GM12878 (cell line): ENCODE measurements at regions not wholly inside any gene's neighbourhood (a gene's known extent, or its start where the extent isn't known, plus 50 kb on each side); places are given as distances from the start of the nearest gene placed in this dataset.

Experiments
- ATAC-seq: fragments of 200-7000 bp; cut with Tn5 transposase; 3 replicates; pipeline ENCODE4 v1.9.1; 2020; ENCODE audit warnings: mild to moderate bottlenecking, moderate library complexity
- BruUV-seq: library from RNA; stranded (reverse); fragments of 400-500 nt; replicated peaks from 2 replicates; lab custom pipeline; 2021; lab: Mats Ljungman, UMichigan
- CTCF ChIA-PET: fragments of 300-600 bp; sonication (Branson Sonifier 250); formaldehyde crosslinking; extraction: SDS; loops from one replicate; lab custom pipeline; 2021; ENCODE audit warnings: inconsistent platforms; lab: Yijun Ruan, JAX
- POLR2A ChIA-PET: fragments of 350-600 bp; formaldehyde crosslinking; extraction: SDS; loops from one replicate; lab custom pipeline; 2021; ENCODE audit warnings: inconsistent platforms; lab: Charles Lee
- RAD21 ChIA-PET: fragments of 300-600 bp; sonication (Branson Sonifier 250); formaldehyde crosslinking; loops from one replicate; lab custom pipeline; 2023; ENCODE audit warnings: antibody characterized with exemption; ENCODE audit not compliant: unreplicated experiment; lab: Charles Lee
- SMC1A ChIA-PET: fragments of 300-600 bp; sonication (Branson Sonifier 250); formaldehyde crosslinking; loops from one replicate; lab custom pipeline; 2023; ENCODE audit not compliant: unreplicated experiment, uncharacterized antibody; lab: Charles Lee
- DNase-seq: peaks from one replicate; pipeline ENCODE4 v3.0.0-alpha.2; 2011; ENCODE audit warnings: low read depth, low spot score
- FAIRE-seq: peaks from 3 replicates; lab custom pipeline; 2011; peaks lifted over from hg19 to GRCh38; lab: Jason Lieb, UNC
- H2AFZ ChIP-seq: 2 replicates; pipeline ENCODE4 v1.6.0; 2011; ENCODE audit warnings: low read depth, low read length, control low read depth; ENCODE audit not compliant: control insufficient read depth
- H3K27ac ChIP-seq: 2 replicates; pipeline ENCODE4 v1.5.1; 2011; ENCODE audit warnings: control low read depth; ENCODE audit not compliant: control insufficient read depth, insufficient read depth
- H3K27me3 ChIP-seq, 2 experiments: replicated peaks in 1 of 2; 2 replicates each; pipeline versions ENCODE4 v1.6.0 to v1.6.1; 2011; ENCODE audit warnings: low read length in 1 of 2; ENCODE audit not compliant: control insufficient read depth in 2 of 2, insufficient read depth in 2 of 2
- H3K36me3 ChIP-seq, 2 experiments: 2 replicates each; pipeline ENCODE4 v1.5.1; 2011; ENCODE audit warnings: low read length in 1 of 2; ENCODE audit not compliant: control insufficient read depth in 2 of 2, insufficient read depth in 2 of 2
- H3K4me1 ChIP-seq: 2 replicates; pipeline ENCODE4 v1.6.1; 2011; ENCODE audit warnings: mild to moderate bottlenecking, low read length, moderate library complexity, mixed read lengths; ENCODE audit not compliant: control insufficient read depth, insufficient read depth
- H3K4me2 ChIP-seq: 2 replicates; pipeline ENCODE4 v1.6.0; 2011; ENCODE audit warnings: control low read depth; ENCODE audit not compliant: control insufficient read depth, insufficient read depth
- H3K4me3 ChIP-seq: fragments of 200-600 bp; sonication (generic); 2 replicates; pipeline ENCODE4 v1.5.1; 2016
- H3K79me2 ChIP-seq: 2 replicates; pipeline ENCODE4 v1.6.0; 2011; ENCODE audit warnings: low read length; ENCODE audit not compliant: control insufficient read depth, insufficient read depth
- H3K9ac ChIP-seq: 2 replicates; pipeline ENCODE4 v1.8.0; 2011; ENCODE audit warnings: low read length, control low read depth, mixed read lengths; ENCODE audit not compliant: control insufficient read depth, insufficient read depth
- H3K9me3 ChIP-seq: replicated peaks from 3 replicates; pipeline ENCODE4 v1.5.1; 2011; ENCODE audit warnings: mild to moderate bottlenecking, low read length; ENCODE audit not compliant: control insufficient read depth, insufficient read depth
- H4K20me1 ChIP-seq: 2 replicates; pipeline ENCODE4 v1.6.0; 2011; ENCODE audit not compliant: control insufficient read depth, insufficient read depth
- CBX5 ChIP-seq: sonication (generic); IDR thresholded peaks from 2 replicates; pipeline ENCODE4 v1.6.1; 2016; ENCODE audit warnings: low read depth, moderate library complexity, mild to moderate bottlenecking, inconsistent platforms
- CHD2 ChIP-seq: IDR thresholded peaks from 2 replicates; pipeline ENCODE4 v1.6.1; 2011; ENCODE audit warnings: low read depth, low read length, improper control_type of control experiment, borderline replicate concordance
- CREM ChIP-seq: IDR thresholded peaks from 2 replicates; pipeline ENCODE4 v1.6.1; 2014; ENCODE audit warnings: antibody characterized with exemption, low read depth
- HDAC6 ChIP-seq: fragments of 200-600 bp; sonication (generic); IDR thresholded peaks from one replicate; pipeline ENCODE4 v1.8.0; 2017; ENCODE audit warnings: antibody characterized with exemption; ENCODE audit not compliant: unreplicated experiment
- MEF2B ChIP-seq: fragments of 450-650 bp; IDR thresholded peaks from 2 replicates; pipeline ENCODE4 v1.6.1; 2018; ENCODE audit warnings: mild to moderate bottlenecking, moderate library complexity; ENCODE audit not compliant: partially characterized antibody, poor library complexity, severe bottlenecking
- NR2F1 ChIP-seq: fragments of 450-650 bp; conservative IDR thresholded peaks from 2 replicates; pipeline ENCODE4 v1.6.1; 2017; ENCODE audit warnings: mild to moderate bottlenecking
- NRF1 ChIP-seq: conservative IDR thresholded peaks from 2 replicates; pipeline ENCODE4 v1.6.1; 2011; ENCODE audit warnings: mild to moderate bottlenecking, low read depth, low read length, improper control_type of control experiment
- POLR2A ChIP-seq: IDR thresholded peaks from 2 replicates; pipeline ENCODE4 v1.6.1; 2011; ENCODE audit warnings: low read depth, mild to moderate bottlenecking, low read length
- WGBS: methylation state at CpG from one replicate; pipeline ENCODE4 v1.1.6; 2016; ENCODE audit warnings: low lambda C conversion rate; ENCODE audit not compliant: insufficient replicate concordance, insufficient coverage; ENCODE audit errors: missing lambda C conversion rate; 5-methylcytosine and 5-hydroxymethylcytosine counted together
- in situ Hi-C: fragments of 300-500 bp; cut with MboI; formaldehyde crosslinking; loops from 9 replicates; pipeline ENCODE4 v1.14.3; 2018; ENCODE audit warnings: mixed read lengths
- intact Hi-C: fragments of 100-400 bp; cut with micrococcal nuclease; formaldehyde crosslinking; loops from one replicate; pipeline ENCODE4 v1.14.2; 2022; ENCODE audit not compliant: unreplicated experiment
- TF ChIP-seq, protein P1 (sequence below): fragments of 450-650 bp; IDR thresholded peaks from 2 replicates; pipeline ENCODE4 v1.6.1; 2017; ENCODE audit warnings: borderline replicate concordance
- TF ChIP-seq, protein P2 (sequence below): IDR thresholded peaks from 2 replicates; pipeline ENCODE4 v1.6.1; 2012; ENCODE audit warnings: low read length, inconsistent platforms
- TF ChIP-seq, protein P3 (sequence below): fragments of 450-650 bp; conservative IDR thresholded peaks from 2 replicates; pipeline ENCODE4 v1.6.1; 2017; ENCODE audit warnings: mild to moderate bottlenecking, moderate library complexity
- TF ChIP-seq, protein P4 (sequence below): IDR thresholded peaks from 2 replicates; pipeline ENCODE4 v1.6.1; 2011; ENCODE audit warnings: mild to moderate bottlenecking, low read depth, low read length, moderate library complexity; ENCODE audit not compliant: insufficient replicate concordance

DNA sequence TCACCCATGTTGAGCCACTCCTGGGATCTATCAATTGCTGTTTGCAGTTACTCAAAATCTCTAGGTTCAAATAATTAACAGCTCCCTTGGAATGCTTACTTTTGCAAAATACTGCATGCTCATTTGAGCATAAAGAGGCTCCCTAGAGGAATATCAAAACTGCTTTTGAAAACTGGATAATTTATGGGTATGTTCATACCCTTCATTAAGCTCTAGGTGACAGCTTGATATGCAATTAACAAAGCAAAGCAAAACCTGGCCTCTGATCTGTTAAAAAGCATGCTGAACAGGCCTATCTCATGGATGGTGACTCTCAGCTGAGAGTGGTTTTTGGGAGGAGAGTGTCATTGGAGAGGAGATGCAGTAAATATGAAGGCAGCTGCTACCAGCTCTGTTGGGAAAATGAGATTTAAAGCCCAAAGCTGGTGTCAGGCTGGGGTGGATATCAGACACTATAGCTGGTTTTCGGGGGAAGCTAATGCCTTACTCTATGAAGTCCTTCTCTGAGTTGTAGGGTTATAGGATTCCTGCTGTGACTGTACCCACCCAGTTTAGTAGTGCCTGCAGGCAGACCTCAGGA lies 110.9 kb downstream of the RASSF10 start:
- DNase-seq (no peak), FAIRE-seq (no peak), ATAC-seq (no peak)
- Histone ChIP-seq H3K4me2 (no peak overlapping the region), H3K27ac (no peak overlapping the region), H3K27me3 (no peaks in the 10 kb centered on the region), H4K20me1 (no peaks in the 10 kb centered on the region), H3K4me1 (no peaks in the 10 kb centered on the region), H3K79me2 (no peaks in the 10 kb centered on the region), H3K9ac (no peak overlapping the region), H3K4me3 (no peak overlapping the region), H3K36me3 (no peaks in the 10 kb centered on the region), H3K9me3 (no peaks in the 10 kb centered on the region), H2AFZ (no peak overlapping the region)
- ChIA-PET RAD21 (interaction anchor here (1.1 kb wide), 1 partner anchor 14 kb away, joined by 4 read pairs; no protein-coding TSS in a partner anchor), POLR2A (interaction anchor here (1.1 kb wide), 1 partner anchor 28 kb away, joined by 3 read pairs; no protein-coding TSS in a partner anchor), CTCF (interaction anchor here (0.6 to 2.5 kb wide), 9 partner anchors 18 to 216 kb away, joined by 3 to 9 read pairs (median 4); no protein-coding TSS in a partner anchor), SMC1A (interaction anchor here (0.5 to 3.1 kb wide), 17 partner anchors 9 to 215 kb away, joined by 3 to 13 read pairs (median 3); no protein-coding TSS in a partner anchor)
- BruUV-seq: no TSS peak
- intact Hi-C loops: no loop called here
- WGBS: 0% methylated on average over 1 of the region's 1 CpG
- in situ Hi-C loops: no loop called here
- TF ChIP-seq, protein P1, sequence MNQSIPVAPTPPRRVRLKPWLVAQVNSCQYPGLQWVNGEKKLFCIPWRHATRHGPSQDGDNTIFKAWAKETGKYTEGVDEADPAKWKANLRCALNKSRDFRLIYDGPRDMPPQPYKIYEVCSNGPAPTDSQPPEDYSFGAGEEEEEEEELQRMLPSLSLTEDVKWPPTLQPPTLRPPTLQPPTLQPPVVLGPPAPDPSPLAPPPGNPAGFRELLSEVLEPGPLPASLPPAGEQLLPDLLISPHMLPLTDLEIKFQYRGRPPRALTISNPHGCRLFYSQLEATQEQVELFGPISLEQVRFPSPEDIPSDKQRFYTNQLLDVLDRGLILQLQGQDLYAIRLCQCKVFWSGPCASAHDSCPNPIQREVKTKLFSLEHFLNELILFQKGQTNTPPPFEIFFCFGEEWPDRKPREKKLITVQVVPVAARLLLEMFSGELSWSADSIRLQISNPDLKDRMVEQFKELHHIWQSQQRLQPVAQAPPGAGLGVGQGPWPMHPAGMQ: no peak
- no peak for TF ChIP-seq CHD2
- TF ChIP-seq, protein P2, sequence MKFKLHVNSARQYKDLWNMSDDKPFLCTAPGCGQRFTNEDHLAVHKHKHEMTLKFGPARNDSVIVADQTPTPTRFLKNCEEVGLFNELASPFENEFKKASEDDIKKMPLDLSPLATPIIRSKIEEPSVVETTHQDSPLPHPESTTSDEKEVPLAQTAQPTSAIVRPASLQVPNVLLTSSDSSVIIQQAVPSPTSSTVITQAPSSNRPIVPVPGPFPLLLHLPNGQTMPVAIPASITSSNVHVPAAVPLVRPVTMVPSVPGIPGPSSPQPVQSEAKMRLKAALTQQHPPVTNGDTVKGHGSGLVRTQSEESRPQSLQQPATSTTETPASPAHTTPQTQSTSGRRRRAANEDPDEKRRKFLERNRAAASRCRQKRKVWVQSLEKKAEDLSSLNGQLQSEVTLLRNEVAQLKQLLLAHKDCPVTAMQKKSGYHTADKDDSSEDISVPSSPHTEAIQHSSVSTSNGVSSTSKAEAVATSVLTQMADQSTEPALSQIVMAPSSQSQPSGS: no peak
- TF ChIP-seq NR2F1: no peak
- no peak for TF ChIP-seq MEF2B
- no peak for TF ChIP-seq NRF1
- no peak for TF ChIP-seq HDAC6
- no peak for TF ChIP-seq CREM
- TF ChIP-seq CBX5: no peak
- no peak for TF ChIP-seq POLR2A
- TF ChIP-seq, protein P3, sequence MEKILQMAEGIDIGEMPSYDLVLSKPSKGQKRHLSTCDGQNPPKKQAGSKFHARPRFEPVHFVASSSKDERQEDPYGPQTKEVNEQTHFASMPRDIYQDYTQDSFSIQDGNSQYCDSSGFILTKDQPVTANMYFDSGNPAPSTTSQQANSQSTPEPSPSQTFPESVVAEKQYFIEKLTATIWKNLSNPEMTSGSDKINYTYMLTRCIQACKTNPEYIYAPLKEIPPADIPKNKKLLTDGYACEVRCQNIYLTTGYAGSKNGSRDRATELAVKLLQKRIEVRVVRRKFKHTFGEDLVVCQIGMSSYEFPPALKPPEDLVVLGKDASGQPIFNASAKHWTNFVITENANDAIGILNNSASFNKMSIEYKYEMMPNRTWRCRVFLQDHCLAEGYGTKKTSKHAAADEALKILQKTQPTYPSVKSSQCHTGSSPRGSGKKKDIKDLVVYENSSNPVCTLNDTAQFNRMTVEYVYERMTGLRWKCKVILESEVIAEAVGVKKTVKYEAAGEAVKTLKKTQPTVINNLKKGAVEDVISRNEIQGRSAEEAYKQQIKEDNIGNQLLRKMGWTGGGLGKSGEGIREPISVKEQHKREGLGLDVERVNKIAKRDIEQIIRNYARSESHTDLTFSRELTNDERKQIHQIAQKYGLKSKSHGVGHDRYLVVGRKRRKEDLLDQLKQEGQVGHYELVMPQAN: no peak
- TF ChIP-seq, protein P4, sequence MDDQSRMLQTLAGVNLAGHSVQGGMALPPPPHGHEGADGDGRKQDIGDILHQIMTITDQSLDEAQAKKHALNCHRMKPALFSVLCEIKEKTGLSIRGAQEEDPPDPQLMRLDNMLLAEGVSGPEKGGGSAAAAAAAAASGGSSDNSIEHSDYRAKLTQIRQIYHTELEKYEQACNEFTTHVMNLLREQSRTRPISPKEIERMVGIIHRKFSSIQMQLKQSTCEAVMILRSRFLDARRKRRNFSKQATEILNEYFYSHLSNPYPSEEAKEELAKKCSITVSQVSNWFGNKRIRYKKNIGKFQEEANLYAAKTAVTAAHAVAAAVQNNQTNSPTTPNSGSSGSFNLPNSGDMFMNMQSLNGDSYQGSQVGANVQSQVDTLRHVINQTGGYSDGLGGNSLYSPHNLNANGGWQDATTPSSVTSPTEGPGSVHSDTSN: no peak
